ENCODE measurements at regions not wholly inside any gene's neighbourhood (a gene's known extent, or its start where the extent isn't known, plus 50 kb on each side); places are given as distances from the start of the nearest gene placed in this dataset.

DNA sequence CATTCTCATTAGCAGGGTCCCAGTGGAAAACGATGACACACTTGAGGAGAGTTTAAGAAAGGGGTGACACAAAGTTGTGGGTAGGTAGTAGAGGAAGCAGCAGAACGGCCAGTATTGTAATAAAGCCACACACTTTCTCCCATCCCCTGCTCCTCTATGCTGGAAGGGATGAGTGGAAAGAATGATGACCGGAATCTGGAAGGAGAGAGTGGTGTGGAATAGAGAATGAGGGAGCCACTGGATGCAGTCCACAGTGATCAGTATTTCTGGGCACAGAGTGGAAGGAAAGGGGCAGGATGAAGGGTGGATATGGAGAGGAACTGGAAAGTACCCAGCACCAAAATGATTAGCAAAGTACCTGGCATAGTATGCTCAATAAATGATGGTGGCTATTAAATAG lies 133.8 kb upstream of the DAB2 start:
- no peak overlapping the region for H2AFZ ChIP-seq (ENCODE audit: low read length)
- no peak overlapping the region for H3K14ac ChIP-seq (ENCODE audit: insufficient read depth, low read length)
- WGBS (ENCODE audit: extremely low coverage, insufficient read length, low lambda C conversion rate) = no CpG with 5 or more reads among the region's 3 CpGs
- H3K4ac ChIP-seq (ENCODE audit: low read depth, low read length) = no peak overlapping the region
- no peak overlapping the region for H4K91ac ChIP-seq (ENCODE audit: insufficient read length, low read depth, low read length)
- no peak overlapping the region for H3K4me2 ChIP-seq (ENCODE audit: insufficient read depth, insufficient read length, low read length)
- no peak overlapping the region for H3K9ac ChIP-seq (ENCODE audit: extremely low read depth, insufficient read length, low read length)
- DNase-seq = no peak
- H2BK5ac ChIP-seq (ENCODE audit: insufficient read length, low read length) = no peak overlapping the region
- H3K36me3 Mint-ChIP-seq (ENCODE audit: insufficient read depth in 1 of 3, low read depth in 3 of 3) = no peaks in the 10 kb centered on the region
- no peaks in the 10 kb centered on the region for H3K27me3 ChIP-seq (ENCODE audit: insufficient read depth, low read length)
- no peaks in the 10 kb centered on the region for H3K27me3 Mint-ChIP-seq (ENCODE audit: low read depth)
- TF ChIP-seq, protein P1, sequence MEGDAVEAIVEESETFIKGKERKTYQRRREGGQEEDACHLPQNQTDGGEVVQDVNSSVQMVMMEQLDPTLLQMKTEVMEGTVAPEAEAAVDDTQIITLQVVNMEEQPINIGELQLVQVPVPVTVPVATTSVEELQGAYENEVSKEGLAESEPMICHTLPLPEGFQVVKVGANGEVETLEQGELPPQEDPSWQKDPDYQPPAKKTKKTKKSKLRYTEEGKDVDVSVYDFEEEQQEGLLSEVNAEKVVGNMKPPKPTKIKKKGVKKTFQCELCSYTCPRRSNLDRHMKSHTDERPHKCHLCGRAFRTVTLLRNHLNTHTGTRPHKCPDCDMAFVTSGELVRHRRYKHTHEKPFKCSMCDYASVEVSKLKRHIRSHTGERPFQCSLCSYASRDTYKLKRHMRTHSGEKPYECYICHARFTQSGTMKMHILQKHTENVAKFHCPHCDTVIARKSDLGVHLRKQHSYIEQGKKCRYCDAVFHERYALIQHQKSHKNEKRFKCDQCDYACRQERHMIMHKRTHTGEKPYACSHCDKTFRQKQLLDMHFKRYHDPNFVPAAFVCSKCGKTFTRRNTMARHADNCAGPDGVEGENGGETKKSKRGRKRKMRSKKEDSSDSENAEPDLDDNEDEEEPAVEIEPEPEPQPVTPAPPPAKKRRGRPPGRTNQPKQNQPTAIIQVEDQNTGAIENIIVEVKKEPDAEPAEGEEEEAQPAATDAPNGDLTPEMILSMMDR (conservative IDR thresholded peaks at IDR 0.05) = no peak
- no peak overlapping the region for H2BK120ac ChIP-seq (ENCODE audit: low read depth, low read length, poor library complexity, severe bottlenecking)
- no peak overlapping the region for H3K27ac ChIP-seq (ENCODE audit: insufficient read length, low read depth, low read length)
- H3K79me2 ChIP-seq (ENCODE audit: insufficient read depth, low read length) = no peaks in the 10 kb centered on the region
- H3K4me3 Mint-ChIP-seq = no peak overlapping the region
- no peak overlapping the region for H3K18ac ChIP-seq (ENCODE audit: insufficient read length, low read depth, low read length)
- H2BK15ac ChIP-seq (ENCODE audit: low read depth, low read length) = no peak overlapping the region
- H3K9me3 ChIP-seq (ENCODE audit: control insufficient read depth, low read depth, low read length) = no peaks in the 10 kb centered on the region
- H3K56ac ChIP-seq (ENCODE audit: insufficient read length, low read depth, low read length) = no peak overlapping the region
- no peak overlapping the region for H3K23ac ChIP-seq (ENCODE audit: insufficient read length, low read depth, low read length)
- H2BK12ac ChIP-seq (ENCODE audit: insufficient read length, low read depth, low read length) = no peak overlapping the region
- no peaks in the 10 kb centered on the region for H3K9me3 Mint-ChIP-seq
- H2BK20ac ChIP-seq (ENCODE audit: low read depth, low read length, poor library complexity, severe bottlenecking) = no peak overlapping the region
- H4K5ac ChIP-seq (ENCODE audit: insufficient read length, low read depth, low read length) = no peak overlapping the region
- no peaks in the 10 kb centered on the region for H3K23me2 ChIP-seq (ENCODE audit: insufficient read length, low read depth, low read length, poor library complexity, severe bottlenecking)
- H3K79me1 ChIP-seq (ENCODE audit: insufficient read depth, low read depth, low read length, poor library complexity, severe bottlenecking) = no peaks in the 10 kb centered on the region
- H3K4me1 ChIP-seq (ENCODE audit: insufficient read depth, low read length) = no peaks in the 10 kb centered on the region
- H3T11ph ChIP-seq (ENCODE audit: low read length) = no peak overlapping the region
- H3K4me1 Mint-ChIP-seq = no peaks in the 10 kb centered on the region
- H4K20me1 ChIP-seq (ENCODE audit: control insufficient read depth, insufficient read depth, insufficient read length) = no peaks in the 10 kb centered on the region
- no peak overlapping the region for H3K27ac Mint-ChIP-seq
- H4K8ac ChIP-seq (replicated peaks; ENCODE audit: insufficient read length, low read depth, low read length) = no peak overlapping the region
- H2AK5ac ChIP-seq (ENCODE audit: insufficient read length, low read length) = no peak overlapping the region

Measured in H9 (cell line).